HUES48 (cell line): ENCODE measurements at regions not wholly inside any gene's neighbourhood (a gene's known extent, or its start where the extent isn't known, plus 50 kb on each side); places are given as distances from the start of the nearest gene placed in this dataset.
A peak's percentile ranks its signal among the peaks of the same experiment; 100 is the strongest.

Source experiments
- H3K27ac ChIP-seq: one replicate; pipeline ENCODE4 v1.7.0; 2013; ENCODE audit warnings: low read depth, low read length, inconsistent platforms
- H3K27me3 ChIP-seq: 2 replicates; pipeline ENCODE4 v1.6.1; 2013; ENCODE audit warnings: mild to moderate bottlenecking, low read length; ENCODE audit not compliant: control insufficient read depth, insufficient read depth
- H3K36me3 ChIP-seq: 2 replicates; pipeline ENCODE4 v1.6.1; 2013; ENCODE audit warnings: low read length; ENCODE audit not compliant: control insufficient read depth, insufficient read depth
- H3K4me1 ChIP-seq: 2 replicates; pipeline ENCODE4 v1.6.1; 2013; ENCODE audit warnings: mild to moderate bottlenecking, low read length; ENCODE audit not compliant: control insufficient read depth, insufficient read depth
- H3K4me3 ChIP-seq: 2 replicates; pipeline ENCODE4 v1.5.1; 2013; ENCODE audit warnings: mild to moderate bottlenecking, low read depth, low read length
- H3K9ac ChIP-seq: 2 replicates; pipeline ENCODE4 v1.6.1; 2013; ENCODE audit warnings: mild to moderate bottlenecking, low read depth, low read length, moderate library complexity
- H3K9me3 ChIP-seq: 2 replicates; pipeline ENCODE4 v1.6.1; 2013; ENCODE audit warnings: low read length; ENCODE audit not compliant: control insufficient read depth, insufficient read depth

GRCh38 chr7:41059796-41060195 lies 643.1 kb downstream of the INHBA start:
- no peaks in the 10 kb centered on the region for H3K9me3 ChIP-seq
- peaks cover 19% of the 10 kb centered on the region for H3K4me1 ChIP-seq
- H3K27me3 ChIP-seq: peaks cover 43% of the 10 kb centered on the region
- no peaks in the 10 kb centered on the region for H3K36me3 ChIP-seq
- no peak overlapping the region for H3K4me3 ChIP-seq
- H3K9ac ChIP-seq: no peak overlapping the region
- peak overlapping the region; percentile 73 for H3K27ac ChIP-seq

DNA sequence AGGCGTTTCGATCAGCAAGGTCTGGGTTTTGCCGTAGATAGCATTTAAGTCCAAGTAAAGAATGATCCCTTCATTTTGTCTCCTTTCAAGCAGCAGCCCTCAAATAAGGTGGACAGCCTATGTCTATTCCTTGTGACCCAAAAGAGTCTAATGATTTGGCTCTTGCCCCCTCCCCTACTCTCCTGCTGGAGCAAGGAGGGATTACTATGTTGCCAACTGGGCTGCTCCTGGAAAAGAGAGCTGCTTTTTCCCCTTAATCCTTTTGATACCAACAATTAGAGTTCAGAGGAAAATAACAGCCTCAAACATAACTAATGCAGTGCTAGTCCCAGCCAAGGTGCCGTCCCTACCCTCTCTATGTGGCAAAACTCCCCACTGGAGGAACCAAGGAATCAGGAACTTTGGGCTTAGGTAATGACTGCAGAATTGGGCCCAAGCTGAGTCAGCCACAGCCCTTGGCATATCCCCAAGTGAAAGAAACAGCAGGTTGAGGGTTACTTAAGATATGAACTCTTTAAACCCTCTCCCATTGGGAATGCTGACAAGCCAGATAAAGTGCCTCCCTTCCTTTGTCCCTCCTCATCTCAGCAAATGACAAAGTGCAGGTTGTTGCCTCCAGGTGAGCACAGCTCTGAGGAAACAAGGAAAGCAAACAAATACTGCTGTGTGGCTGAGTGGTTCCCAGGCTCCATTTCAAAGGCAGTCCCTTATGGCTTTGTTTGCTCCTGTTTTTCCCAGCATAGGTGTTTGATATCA lies 643.7 kb downstream of the INHBA start:
- Histone ChIP-seq H3K9ac (no peak overlapping the region), H3K4me1 (peaks cover 25% of the 10 kb centered on the region), H3K27me3 (peaks cover 43% of the 10 kb centered on the region), H3K36me3 (no peaks in the 10 kb centered on the region), H3K4me3 (no peak overlapping the region), H3K9me3 (no peaks in the 10 kb centered on the region), H3K27ac (peak overlapping the region; percentile 85)

- Histone ChIP-seq H3K27ac (no peak overlapping the region), H3K36me3 (no peaks in the 10 kb centered on the region), H3K4me1 (peaks cover 28% of the 10 kb centered on the region)
Measured at GRCh38 chr7:41054960-41055661, 647.8 kb downstream of the INHBA start.

GRCh38 chr7:41053820-41054219 lies 649.1 kb downstream of the INHBA start:
- no peak overlapping the region for H3K9ac ChIP-seq
- peaks cover 23% of the 10 kb centered on the region for H3K27me3 ChIP-seq
- peaks cover 16% of the 10 kb centered on the region for H3K4me1 ChIP-seq
- H3K9me3 ChIP-seq: no peaks in the 10 kb centered on the region
- no peak overlapping the region for H3K4me3 ChIP-seq
- no peaks in the 10 kb centered on the region for H3K36me3 ChIP-seq
- no peak overlapping the region for H3K27ac ChIP-seq

More at GRCh38 chr7:41054960-41055661, 647.8 kb downstream of the INHBA start:
- Histone ChIP-seq H3K9me3 (no peaks in the 10 kb centered on the region), H3K9ac (no peak overlapping the region), H3K4me3 (no peak overlapping the region), H3K27me3 (peaks cover 28% of the 10 kb centered on the region)

DNA sequence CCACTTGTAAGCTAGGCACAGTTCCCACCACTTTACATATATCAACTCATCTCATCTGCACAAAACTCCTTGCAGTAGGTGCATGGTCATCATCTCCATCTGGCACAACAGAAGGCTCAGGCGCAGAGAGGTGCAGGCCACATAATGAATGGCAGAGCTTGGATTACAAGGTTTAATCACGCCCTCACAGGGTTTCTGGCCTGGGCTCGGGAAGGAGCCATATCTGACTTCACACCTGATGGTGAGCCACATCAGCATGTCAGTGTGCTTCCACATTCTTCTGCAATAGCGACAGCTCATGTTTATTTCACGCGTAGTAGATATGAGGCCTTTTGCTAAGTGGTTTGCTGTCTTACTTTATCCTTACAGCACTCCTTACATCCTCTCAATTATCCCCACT lies 650.2 kb downstream of the INHBA start:
- Histone ChIP-seq H3K27me3 (peaks cover 12% of the 10 kb centered on the region), H3K9ac (no peak overlapping the region), H3K4me1 (peaks cover 12% of the 10 kb centered on the region), H3K27ac (no peak overlapping the region), H3K4me3 (no peak overlapping the region), H3K36me3 (no peaks in the 10 kb centered on the region), H3K9me3 (no peaks in the 10 kb centered on the region)

- no peak overlapping the region for H3K27ac ChIP-seq
- no peaks in the 10 kb centered on the region for H3K9me3 ChIP-seq
- no peaks in the 10 kb centered on the region for H3K36me3 ChIP-seq
- no peak overlapping the region for H3K4me3 ChIP-seq
- H3K4me1 ChIP-seq: peaks cover 12% of the 10 kb centered on the region
- H3K9ac ChIP-seq: no peak overlapping the region
- H3K27me3 ChIP-seq: peaks cover 10% of the 10 kb centered on the region; the same call in 1 of the 2 replicates
Measured at GRCh38 chr7:41052201-41052600, 650.7 kb downstream of the INHBA start.

DNA sequence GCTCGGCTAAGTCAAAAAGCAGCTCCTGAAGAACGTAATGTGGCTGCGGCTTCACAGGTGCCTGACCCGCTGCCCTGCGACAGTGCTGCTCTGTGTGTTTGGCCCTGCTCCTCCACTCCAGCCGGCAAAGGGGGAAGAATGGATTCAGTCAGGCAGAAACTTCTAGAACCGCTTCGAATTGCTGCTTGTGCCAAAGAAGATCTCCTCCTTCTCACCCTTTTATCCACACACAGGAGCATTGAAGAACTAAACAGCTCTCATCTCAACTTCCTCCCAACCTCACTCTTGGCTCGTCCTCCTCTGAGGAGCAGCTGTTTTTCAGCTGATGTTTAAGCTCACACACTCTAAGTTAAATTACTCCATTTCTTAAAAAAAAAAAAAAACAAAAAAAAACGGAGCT lies 651.4 kb downstream of the INHBA start:
- Histone ChIP-seq H3K9ac (no peak overlapping the region), H3K27ac (no peak overlapping the region), H3K4me1 (peaks cover 12% of the 10 kb centered on the region), H3K4me3 (no peak overlapping the region), H3K9me3 (no peaks in the 10 kb centered on the region), H3K27me3 (peaks cover 6% of the 10 kb centered on the region; the same call in 1 of the 2 replicates), H3K36me3 (no peaks in the 10 kb centered on the region)

- Histone ChIP-seq H3K4me1 (peaks cover 12% of the 10 kb centered on the region), H3K9me3 (no peaks in the 10 kb centered on the region), H3K4me3 (no peak overlapping the region)
Measured at GRCh38 chr7:41051062-41051461, 651.8 kb downstream of the INHBA start.

GRCh38 chr7:41048771-41049170 lies 654.1 kb downstream of the INHBA start:
- H3K27ac ChIP-seq: no peak overlapping the region
- H3K27me3 ChIP-seq: no peaks in the 10 kb centered on the region
- peaks cover 6% of the 10 kb centered on the region; the same call in 1 of the 2 replicates for H3K4me1 ChIP-seq
- no peak overlapping the region for H3K9ac ChIP-seq
- no peak overlapping the region for H3K4me3 ChIP-seq
- H3K36me3 ChIP-seq: no peaks in the 10 kb centered on the region
- no peaks in the 10 kb centered on the region for H3K9me3 ChIP-seq

More at GRCh38 chr7:41051062-41051461, 651.8 kb downstream of the INHBA start:
- no peak overlapping the region for H3K9ac ChIP-seq
- H3K27me3 ChIP-seq: 0 out of 2 replicates have a peak, but pooled peaks cover 5% of the 10 kb centered on the region
- no peak overlapping the region for H3K27ac ChIP-seq
- H3K36me3 ChIP-seq: no peaks in the 10 kb centered on the region

DNA sequence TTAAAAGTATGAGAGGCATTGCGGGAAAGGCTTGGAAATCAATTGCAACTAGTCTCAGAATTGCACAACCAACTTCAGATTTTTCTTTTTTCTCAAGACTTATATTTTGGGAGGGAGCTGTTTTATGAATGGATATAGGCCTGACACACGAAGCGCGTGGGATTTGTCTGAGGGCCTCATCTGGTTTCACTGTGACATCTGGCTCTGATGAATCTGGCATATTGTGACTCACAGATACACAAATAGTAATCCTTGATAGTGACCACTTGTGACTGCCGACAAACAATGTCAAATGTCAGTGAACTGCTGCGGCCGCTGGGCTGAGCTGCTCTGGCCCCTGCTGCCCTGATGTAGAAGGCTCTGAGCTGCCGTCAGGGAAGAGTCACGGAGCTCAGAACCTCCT lies 655.1 kb downstream of the INHBA start:
- Histone ChIP-seq H3K36me3 (no peaks in the 10 kb centered on the region), H3K27me3 (no peaks in the 10 kb centered on the region), H3K27ac (no peak overlapping the region), H3K4me1 (peaks cover 6% of the 10 kb centered on the region; the same call in 1 of the 2 replicates), H3K9me3 (no peaks in the 10 kb centered on the region), H3K9ac (no peak overlapping the region), H3K4me3 (no peak overlapping the region)

GRCh38 chr7:41047211-41047610 lies 655.7 kb downstream of the INHBA start:
- no peak overlapping the region for H3K9ac ChIP-seq
- H3K36me3 ChIP-seq: no peaks in the 10 kb centered on the region
- H3K9me3 ChIP-seq: no peaks in the 10 kb centered on the region
- H3K27me3 ChIP-seq: no peaks in the 10 kb centered on the region
- H3K4me1 ChIP-seq: peaks cover 5% of the 10 kb centered on the region; the same call in 1 of the 2 replicates
- no peak overlapping the region for H3K4me3 ChIP-seq
- H3K27ac ChIP-seq: no peak overlapping the region
